ENCODE measurements at regions not wholly inside any gene's neighbourhood (a gene's known extent, or its start where the extent isn't known, plus 50 kb on each side); places are given as distances from the start of the nearest gene placed in this dataset.

GRCh38 chr4:99729186-99729585 is 71.6 kb upstream of the C4orf54 start:
- Mint-ChIP-seq H3K36me3 (ENCODE audit: insufficient read depth, unreplicated experiment) (no peaks in the 10 kb centered on the region), H3K27me3 (ENCODE audit: unreplicated experiment) (no peaks in the 10 kb centered on the region), H3K4me1 (ENCODE audit: low read depth, unreplicated experiment) (no peaks in the 10 kb centered on the region), H3K4me3 (ENCODE audit: low read depth, unreplicated experiment) (no peak overlapping the region), H3K9me3 (ENCODE audit: low read depth, unreplicated experiment) (no peaks in the 10 kb centered on the region), H3K27ac (ENCODE audit: unreplicated experiment) (no peak overlapping the region)
- intact Hi-C loops (cut with micrococcal nuclease; ENCODE audit: unreplicated experiment), result loop anchor here (10.0 kb wide), 1 partner anchor 76 kb away; no protein-coding TSS in a partner anchor
- CTCF ChIA-PET, result no interaction called here
- TF ChIP-seq, protein P1, sequence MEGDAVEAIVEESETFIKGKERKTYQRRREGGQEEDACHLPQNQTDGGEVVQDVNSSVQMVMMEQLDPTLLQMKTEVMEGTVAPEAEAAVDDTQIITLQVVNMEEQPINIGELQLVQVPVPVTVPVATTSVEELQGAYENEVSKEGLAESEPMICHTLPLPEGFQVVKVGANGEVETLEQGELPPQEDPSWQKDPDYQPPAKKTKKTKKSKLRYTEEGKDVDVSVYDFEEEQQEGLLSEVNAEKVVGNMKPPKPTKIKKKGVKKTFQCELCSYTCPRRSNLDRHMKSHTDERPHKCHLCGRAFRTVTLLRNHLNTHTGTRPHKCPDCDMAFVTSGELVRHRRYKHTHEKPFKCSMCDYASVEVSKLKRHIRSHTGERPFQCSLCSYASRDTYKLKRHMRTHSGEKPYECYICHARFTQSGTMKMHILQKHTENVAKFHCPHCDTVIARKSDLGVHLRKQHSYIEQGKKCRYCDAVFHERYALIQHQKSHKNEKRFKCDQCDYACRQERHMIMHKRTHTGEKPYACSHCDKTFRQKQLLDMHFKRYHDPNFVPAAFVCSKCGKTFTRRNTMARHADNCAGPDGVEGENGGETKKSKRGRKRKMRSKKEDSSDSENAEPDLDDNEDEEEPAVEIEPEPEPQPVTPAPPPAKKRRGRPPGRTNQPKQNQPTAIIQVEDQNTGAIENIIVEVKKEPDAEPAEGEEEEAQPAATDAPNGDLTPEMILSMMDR (IDR thresholded peaks at IDR 0.05; ENCODE audit: unreplicated experiment), result no peak
- no peak for DNase-seq
- no TSS peak for BruUV-seq (replicated peaks)

DNA sequence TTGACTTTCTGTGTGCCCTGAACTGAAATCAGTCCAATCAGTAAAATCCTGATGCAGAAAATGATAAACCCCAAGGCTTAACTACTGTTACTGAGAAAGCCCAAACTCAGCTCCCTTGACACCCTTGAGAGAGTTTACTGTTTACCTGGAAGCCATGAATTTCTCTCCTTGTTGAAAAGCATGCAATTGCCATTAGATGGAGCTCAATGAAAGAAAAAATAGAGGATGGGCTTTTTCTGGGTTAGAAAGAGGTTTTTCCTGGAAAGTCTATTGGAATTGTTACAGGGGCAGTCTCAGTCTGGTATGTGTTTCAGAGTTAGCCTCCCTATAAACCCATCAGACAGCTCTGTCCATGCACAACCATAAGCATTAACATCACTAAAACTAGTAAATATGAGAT is 66.4 kb upstream of the C4orf54 start:
- Mint-ChIP-seq H3K27ac (ENCODE audit: unreplicated experiment) (no peak overlapping the region), H3K4me1 (ENCODE audit: low read depth, unreplicated experiment) (peaks cover 10% of the 10 kb centered on the region), H3K9me3 (ENCODE audit: low read depth, unreplicated experiment) (no peaks in the 10 kb centered on the region), H3K36me3 (ENCODE audit: insufficient read depth, unreplicated experiment) (no peaks in the 10 kb centered on the region), H3K27me3 (ENCODE audit: unreplicated experiment) (no peaks in the 10 kb centered on the region), H3K4me3 (ENCODE audit: low read depth, unreplicated experiment) (no peak overlapping the region)
- CTCF ChIA-PET, result interaction anchor here (0.6 to 1.4 kb wide), 4 partner anchors 13 to 314 kb away, joined by 3 read pairs; partner anchors contain the start of gene LAMTOR3
- BruUV-seq (replicated peaks), result no TSS peak
- TF ChIP-seq, protein P1 (IDR thresholded peaks at IDR 0.05; ENCODE audit: unreplicated experiment), result no peak
- intact Hi-C loops (cut with micrococcal nuclease; ENCODE audit: unreplicated experiment), result loop anchor here (10.0 kb wide), 1 partner anchor 81 kb away; no protein-coding TSS in a partner anchor
- DNase-seq, result no peak

GRCh38 chr4:99723612-99724011 is 66.0 kb upstream of the C4orf54 start:
- BruUV-seq (replicated peaks), result no TSS peak
- TF ChIP-seq, protein P1 (IDR thresholded peaks at IDR 0.05; ENCODE audit: unreplicated experiment), result no peak
- CTCF ChIA-PET, result interaction anchor here (1.0 to 1.4 kb wide), 2 partner anchors 13 to 171 kb away, joined by 3 read pairs; partner anchors contain the start of gene LAMTOR3
- no peak overlapping the region for H3K4me3 Mint-ChIP-seq (ENCODE audit: low read depth, unreplicated experiment)
- H3K36me3 Mint-ChIP-seq (ENCODE audit: insufficient read depth, unreplicated experiment), result no peaks in the 10 kb centered on the region
- intact Hi-C loops (cut with micrococcal nuclease; ENCODE audit: unreplicated experiment), result loop anchor here (2.0 to 10.0 kb wide), 2 partner anchors 81 to 163 kb away; no protein-coding TSS in a partner anchor
- DNase-seq, result peak; percentile 31
- H3K27me3 Mint-ChIP-seq (ENCODE audit: unreplicated experiment), result no peaks in the 10 kb centered on the region
- H3K9me3 Mint-ChIP-seq (ENCODE audit: low read depth, unreplicated experiment), result no peaks in the 10 kb centered on the region
- H3K4me1 Mint-ChIP-seq (ENCODE audit: low read depth, unreplicated experiment), result peaks cover 10% of the 10 kb centered on the region
- H3K27ac Mint-ChIP-seq (ENCODE audit: unreplicated experiment), result no peak overlapping the region

DNA sequence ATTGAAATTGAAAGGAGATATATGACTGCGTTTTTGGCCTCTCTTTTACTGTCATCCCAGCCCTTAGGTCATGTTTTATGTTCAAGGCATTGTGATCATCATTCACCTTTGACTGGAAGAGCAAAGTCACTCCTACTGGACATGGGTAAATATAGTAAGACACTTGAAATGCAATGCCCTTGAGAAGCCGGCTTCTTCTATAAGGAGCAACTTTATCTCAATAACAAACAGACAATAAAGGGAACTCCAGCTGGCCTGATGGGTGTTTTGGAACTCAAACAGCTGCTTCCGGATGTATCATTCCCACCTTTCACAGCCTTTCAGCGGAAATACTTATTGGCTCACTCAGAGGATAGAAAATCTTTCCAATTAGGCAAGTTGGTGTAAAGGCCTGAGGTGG is 65.1 kb upstream of the C4orf54 start:
- BruUV-seq (replicated peaks), result no TSS peak
- Mint-ChIP-seq H3K27ac (ENCODE audit: unreplicated experiment) (no peak overlapping the region), H3K27me3 (ENCODE audit: unreplicated experiment) (no peaks in the 10 kb centered on the region), H3K36me3 (ENCODE audit: insufficient read depth, unreplicated experiment) (no peaks in the 10 kb centered on the region), H3K4me3 (ENCODE audit: low read depth, unreplicated experiment) (no peak overlapping the region), H3K9me3 (ENCODE audit: low read depth, unreplicated experiment) (no peaks in the 10 kb centered on the region), H3K4me1 (ENCODE audit: low read depth, unreplicated experiment) (peaks cover 10% of the 10 kb centered on the region)
- intact Hi-C loops (cut with micrococcal nuclease; ENCODE audit: unreplicated experiment), result loop anchor here (2.0 to 10.0 kb wide), 2 partner anchors 82 to 162 kb away; no protein-coding TSS in a partner anchor
- no peak for DNase-seq
- CTCF ChIA-PET, result no interaction called here
- TF ChIP-seq, protein P1 (IDR thresholded peaks at IDR 0.05; ENCODE audit: unreplicated experiment), result no peak
